Neural cell (in vitro differentiated cells): ENCODE measurements at regions not wholly inside any gene's neighbourhood (a gene's known extent, or its start where the extent isn't known, plus 50 kb on each side); places are given as distances from the start of the nearest gene placed in this dataset.

Source experiments
- H2AFZ ChIP-seq: fragments of 200-600, 300-800 bp; sonication (generic), shearing (Covaris generic); 2 replicates; pipeline ENCODE4 v1.6.0; 2014; ENCODE audit warnings: low read depth, mild to moderate bottlenecking, antibody characterized with exemption, low read length, moderate library complexity
- H3F3A ChIP-seq: fragments of 200-600 bp; shearing (Covaris generic); 2 replicates; pipeline ENCODE4 v1.6.1; 2016; ENCODE audit warnings: mild to moderate bottlenecking, moderate library complexity, mixed read lengths, antibody characterized with exemption, low read length; ENCODE audit not compliant: insufficient read depth, poor library complexity, severe bottlenecking
- H3K27ac ChIP-seq: fragments of 200-600, 300-800 bp; sonication (generic), shearing (Covaris generic); 2 replicates; pipeline ENCODE4 v1.5.1; 2014; ENCODE audit warnings: mild to moderate bottlenecking, low read length, moderate library complexity
- H3K27me3 ChIP-seq: fragments of 300-800, 200-600 bp; sonication (generic), shearing (Covaris generic); 2 replicates; pipeline ENCODE4 v1.6.0; 2014; ENCODE audit warnings: mild to moderate bottlenecking, low read depth, low read length, moderate library complexity; ENCODE audit not compliant: insufficient read depth
- H3K36me3 ChIP-seq: fragments of 300-800, 200-600 bp; sonication (generic), shearing (Covaris generic); 2 replicates; pipeline ENCODE4 v1.5.1; 2014; ENCODE audit warnings: mild to moderate bottlenecking, antibody characterized with exemption, low read length, moderate library complexity; ENCODE audit not compliant: insufficient read depth
- H3K4me2 ChIP-seq: fragments of 300-800, 200-600 bp; sonication (generic), shearing (Covaris generic); 2 replicates; pipeline ENCODE4 v1.6.0; 2014; ENCODE audit warnings: mild to moderate bottlenecking, low read length
- H3K4me3 ChIP-seq: fragments of 300-800, 200-600 bp; sonication (generic), shearing (Covaris generic); 2 replicates; pipeline ENCODE4 v1.5.1; 2014; ENCODE audit warnings: mild to moderate bottlenecking, low read length, moderate library complexity
- H3K79me2 ChIP-seq: fragments of 200-600 bp; shearing (Covaris generic); replicated peaks from 2 replicates; pipeline ENCODE4 v1.6.0; 2014; ENCODE audit warnings: mild to moderate bottlenecking, low read length, moderate library complexity; ENCODE audit not compliant: insufficient read depth
- H3K9ac ChIP-seq: fragments of 300-800, 200-600 bp; sonication (generic), shearing (Covaris generic); 2 replicates; pipeline ENCODE4 v1.6.1; 2016; ENCODE audit warnings: mild to moderate bottlenecking, low read length, mixed read lengths
- H3K9me2 ChIP-seq: fragments of 200-600 bp; shearing (Covaris generic); 2 replicates; pipeline ENCODE4 v1.6.1; 2016; ENCODE audit warnings: mild to moderate bottlenecking, low read length, mixed read lengths; ENCODE audit not compliant: insufficient read depth
- H3K9me3 ChIP-seq: fragments of 200-600, 300-800 bp; sonication (generic), shearing (Covaris generic); 2 replicates; pipeline ENCODE4 v1.6.1; 2016; ENCODE audit warnings: mild to moderate bottlenecking, mixed run types, low read length, moderate library complexity, mixed read lengths
- H4K20me1 ChIP-seq: fragments of 200-600 bp; shearing (Covaris generic); 2 replicates; pipeline ENCODE4 v1.6.1; 2016; ENCODE audit warnings: mild to moderate bottlenecking, mixed run types; ENCODE audit not compliant: insufficient read depth
- EP300 ChIP-seq: fragments of 450-650 bp; conservative IDR thresholded peaks from 2 replicates; pipeline ENCODE4 v1.6.1; 2014; ENCODE audit warnings: antibody characterized with exemption, mild to moderate bottlenecking, moderate library complexity; ENCODE audit not compliant: poor library complexity, severe bottlenecking
- EZH2 ChIP-seq: fragments of 200-600, 300-800 bp; shearing (Covaris generic), sonication (generic); IDR thresholded peaks from 2 replicates; pipeline ENCODE4 v1.6.1; 2014; ENCODE audit warnings: antibody characterized with exemption, low read length, borderline replicate concordance, mild to moderate bottlenecking; ENCODE audit not compliant: insufficient read depth, poor library complexity, severe bottlenecking
- MXI1 ChIP-seq: fragments of 450-650 bp; conservative IDR thresholded peaks from 2 replicates; pipeline ENCODE4 v1.6.1; 2014; ENCODE audit warnings: antibody characterized with exemption, mild to moderate bottlenecking; ENCODE audit not compliant: poor library complexity, severe bottlenecking
- POLR2AphosphoS5 ChIP-seq: IDR thresholded peaks from 2 replicates; pipeline ENCODE4 v1.6.1; 2012
- RAD21 ChIP-seq: fragments of 450-650 bp; conservative IDR thresholded peaks from 2 replicates; pipeline ENCODE4 v1.6.1; 2014; ENCODE audit warnings: antibody characterized with exemption, mild to moderate bottlenecking, moderate library complexity
- SMC3 ChIP-seq: fragments of 450-650 bp; conservative IDR thresholded peaks from 2 replicates; pipeline ENCODE4 v1.6.1; 2014; ENCODE audit warnings: antibody characterized with exemption, mild to moderate bottlenecking, moderate library complexity; ENCODE audit not compliant: poor library complexity
- TAF1 ChIP-seq: IDR thresholded peaks from 2 replicates; pipeline ENCODE4 v1.6.1; 2012; ENCODE audit warnings: low read depth
- TF ChIP-seq, protein P1 (sequence below): fragments of 450-650 bp; IDR thresholded peaks from 2 replicates; pipeline ENCODE4 v1.5.1; 2014; ENCODE audit warnings: antibody characterized with exemption, mild to moderate bottlenecking, moderate library complexity; ENCODE audit not compliant: poor library complexity, severe bottlenecking
- TF ChIP-seq, protein P2 (sequence below): IDR thresholded peaks from 2 replicates; pipeline ENCODE4 v1.6.1; 2012; ENCODE audit warnings: borderline replicate concordance

DNA sequence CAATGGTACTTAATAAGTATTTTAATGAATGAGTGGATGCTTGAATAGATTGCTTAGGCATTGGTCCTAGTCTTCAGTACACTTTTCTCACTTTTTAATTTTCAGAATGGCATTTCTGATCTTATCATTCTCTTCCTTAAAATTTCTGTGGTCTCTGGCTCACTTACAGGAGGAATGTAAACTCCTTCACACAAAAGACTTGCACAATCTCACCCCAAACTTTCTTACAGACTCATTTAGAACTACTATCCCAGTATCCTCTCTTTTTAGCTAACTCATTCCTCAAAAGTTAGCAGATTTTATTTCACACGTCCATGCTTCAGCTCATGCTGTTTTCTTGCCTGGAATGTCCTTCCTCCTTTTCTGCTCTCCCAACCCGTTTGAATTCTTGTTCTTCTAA, 350.1 kb downstream of the GRXCR1 start:
- Histone ChIP-seq H3K79me2 (no peaks in the 10 kb centered on the region), H4K20me1 (no peaks in the 10 kb centered on the region)

DNA sequence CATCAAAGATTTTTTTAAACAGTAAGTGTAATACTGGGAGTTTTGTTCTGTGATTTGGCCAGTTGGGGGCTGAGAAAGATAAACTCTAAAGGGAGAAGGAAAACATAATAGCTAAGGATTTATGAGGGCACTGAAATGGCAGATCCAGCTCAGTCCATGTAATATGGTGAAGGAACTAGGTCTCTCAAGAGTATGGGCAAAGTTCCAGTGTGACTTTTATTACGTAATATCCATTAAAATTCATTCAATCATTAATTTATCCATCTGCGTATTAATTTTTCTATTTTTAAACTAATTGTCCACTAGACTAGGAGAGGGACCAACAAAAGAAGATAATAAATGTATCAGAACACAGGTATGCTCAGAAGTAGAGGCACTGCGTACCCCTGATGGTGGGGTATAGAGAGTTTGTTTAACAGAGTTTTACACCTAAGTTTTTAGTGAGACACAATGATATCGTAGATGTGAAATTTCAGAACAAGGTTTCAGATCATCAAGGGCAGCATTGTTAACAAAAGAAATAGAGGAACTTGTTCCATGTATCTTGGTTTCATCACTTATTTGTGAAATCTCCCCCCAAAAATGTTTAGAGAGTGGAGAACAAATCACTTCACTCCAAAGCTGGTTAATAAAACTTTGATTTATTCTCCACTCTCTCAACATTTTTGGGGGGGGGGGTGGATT, 351.1 kb downstream of the GRXCR1 start:
- no peaks in the 10 kb centered on the region for H3K27me3 ChIP-seq
- H3K79me2 ChIP-seq: no peaks in the 10 kb centered on the region
- no peaks in the 10 kb centered on the region for H3K9me2 ChIP-seq
- no peaks in the 10 kb centered on the region for H4K20me1 ChIP-seq
- H3K27ac ChIP-seq: no peak overlapping the region
- TF ChIP-seq, protein P1, sequence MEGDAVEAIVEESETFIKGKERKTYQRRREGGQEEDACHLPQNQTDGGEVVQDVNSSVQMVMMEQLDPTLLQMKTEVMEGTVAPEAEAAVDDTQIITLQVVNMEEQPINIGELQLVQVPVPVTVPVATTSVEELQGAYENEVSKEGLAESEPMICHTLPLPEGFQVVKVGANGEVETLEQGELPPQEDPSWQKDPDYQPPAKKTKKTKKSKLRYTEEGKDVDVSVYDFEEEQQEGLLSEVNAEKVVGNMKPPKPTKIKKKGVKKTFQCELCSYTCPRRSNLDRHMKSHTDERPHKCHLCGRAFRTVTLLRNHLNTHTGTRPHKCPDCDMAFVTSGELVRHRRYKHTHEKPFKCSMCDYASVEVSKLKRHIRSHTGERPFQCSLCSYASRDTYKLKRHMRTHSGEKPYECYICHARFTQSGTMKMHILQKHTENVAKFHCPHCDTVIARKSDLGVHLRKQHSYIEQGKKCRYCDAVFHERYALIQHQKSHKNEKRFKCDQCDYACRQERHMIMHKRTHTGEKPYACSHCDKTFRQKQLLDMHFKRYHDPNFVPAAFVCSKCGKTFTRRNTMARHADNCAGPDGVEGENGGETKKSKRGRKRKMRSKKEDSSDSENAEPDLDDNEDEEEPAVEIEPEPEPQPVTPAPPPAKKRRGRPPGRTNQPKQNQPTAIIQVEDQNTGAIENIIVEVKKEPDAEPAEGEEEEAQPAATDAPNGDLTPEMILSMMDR: no peak
- no peak for TF ChIP-seq MXI1
- TF ChIP-seq EZH2: no peak
- TF ChIP-seq TAF1: no peak
- TF ChIP-seq EP300: no peak
- TF ChIP-seq RAD21: no peak
- TF ChIP-seq SMC3: no peak
- TF ChIP-seq POLR2AphosphoS5: no peak
- TF ChIP-seq, protein P2, sequence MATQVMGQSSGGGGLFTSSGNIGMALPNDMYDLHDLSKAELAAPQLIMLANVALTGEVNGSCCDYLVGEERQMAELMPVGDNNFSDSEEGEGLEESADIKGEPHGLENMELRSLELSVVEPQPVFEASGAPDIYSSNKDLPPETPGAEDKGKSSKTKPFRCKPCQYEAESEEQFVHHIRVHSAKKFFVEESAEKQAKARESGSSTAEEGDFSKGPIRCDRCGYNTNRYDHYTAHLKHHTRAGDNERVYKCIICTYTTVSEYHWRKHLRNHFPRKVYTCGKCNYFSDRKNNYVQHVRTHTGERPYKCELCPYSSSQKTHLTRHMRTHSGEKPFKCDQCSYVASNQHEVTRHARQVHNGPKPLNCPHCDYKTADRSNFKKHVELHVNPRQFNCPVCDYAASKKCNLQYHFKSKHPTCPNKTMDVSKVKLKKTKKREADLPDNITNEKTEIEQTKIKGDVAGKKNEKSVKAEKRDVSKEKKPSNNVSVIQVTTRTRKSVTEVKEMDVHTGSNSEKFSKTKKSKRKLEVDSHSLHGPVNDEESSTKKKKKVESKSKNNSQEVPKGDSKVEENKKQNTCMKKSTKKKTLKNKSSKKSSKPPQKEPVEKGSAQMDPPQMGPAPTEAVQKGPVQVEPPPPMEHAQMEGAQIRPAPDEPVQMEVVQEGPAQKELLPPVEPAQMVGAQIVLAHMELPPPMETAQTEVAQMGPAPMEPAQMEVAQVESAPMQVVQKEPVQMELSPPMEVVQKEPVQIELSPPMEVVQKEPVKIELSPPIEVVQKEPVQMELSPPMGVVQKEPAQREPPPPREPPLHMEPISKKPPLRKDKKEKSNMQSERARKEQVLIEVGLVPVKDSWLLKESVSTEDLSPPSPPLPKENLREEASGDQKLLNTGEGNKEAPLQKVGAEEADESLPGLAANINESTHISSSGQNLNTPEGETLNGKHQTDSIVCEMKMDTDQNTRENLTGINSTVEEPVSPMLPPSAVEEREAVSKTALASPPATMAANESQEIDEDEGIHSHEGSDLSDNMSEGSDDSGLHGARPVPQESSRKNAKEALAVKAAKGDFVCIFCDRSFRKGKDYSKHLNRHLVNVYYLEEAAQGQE: no peak
- H3K4me3 ChIP-seq: no peak overlapping the region
- H3K9ac ChIP-seq: no peak overlapping the region
- no peak overlapping the region for H3K4me2 ChIP-seq
- no peaks in the 10 kb centered on the region for H3F3A ChIP-seq
- no peaks in the 10 kb centered on the region for H3K36me3 ChIP-seq
- H3K9me3 ChIP-seq: no peaks in the 10 kb centered on the region
- no peak overlapping the region for H2AFZ ChIP-seq

More for the DNA sequence above, 350.1 kb downstream of the GRXCR1 start:
- Histone ChIP-seq H3K4me2 (no peak overlapping the region), H3F3A (no peaks in the 10 kb centered on the region), H3K27me3 (no peaks in the 10 kb centered on the region), H2AFZ (no peak overlapping the region), H3K27ac (no peak overlapping the region), H3K9ac (no peak overlapping the region), H3K9me2 (no peaks in the 10 kb centered on the region), H3K4me3 (no peak overlapping the region), H3K36me3 (no peaks in the 10 kb centered on the region), H3K9me3 (no peaks in the 10 kb centered on the region)
- TF ChIP-seq SMC3 (no peak), RAD21 (no peak), POLR2AphosphoS5 (no peak), TAF1 (no peak), MXI1 (no peak), EZH2 (no peak), EP300 (no peak)
- TF ChIP-seq, protein P1: no peak
- TF ChIP-seq, protein P2: no peak
